ENCODE measurements at regions not wholly inside any gene's neighbourhood (a gene's known extent, or its start where the extent isn't known, plus 50 kb on each side); places are given as distances from the start of the nearest gene placed in this dataset.

DNA sequence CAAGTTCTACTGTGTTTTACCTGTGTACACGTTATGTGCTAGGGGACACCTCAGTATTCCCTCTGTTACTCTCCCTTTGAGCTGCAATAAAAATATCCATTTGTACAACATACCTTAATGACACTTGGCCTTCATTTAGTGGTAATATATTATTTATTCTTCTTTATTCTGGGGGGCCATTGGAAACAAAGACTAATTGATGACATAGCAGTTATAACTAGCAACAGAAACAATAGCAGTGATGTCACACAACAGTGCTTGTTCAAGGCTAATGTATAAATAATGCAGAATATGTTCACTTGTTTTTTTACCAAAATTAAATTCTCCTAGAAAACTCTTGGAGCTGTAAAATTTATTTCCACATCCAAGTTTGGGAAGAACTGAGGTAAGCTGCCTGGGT lies 92.2 kb upstream of the FAM83B start:
- no peak overlapping the region for H3K4me3 ChIP-seq (ENCODE audit: low read length)
- no peaks in the 10 kb centered on the region for H3K9me3 ChIP-seq (ENCODE audit: control insufficient read depth, insufficient read depth, low read length)
- no peaks in the 10 kb centered on the region for H4K20me1 ChIP-seq (ENCODE audit: control insufficient read depth, insufficient read depth, low read depth, low read length)

DNA sequence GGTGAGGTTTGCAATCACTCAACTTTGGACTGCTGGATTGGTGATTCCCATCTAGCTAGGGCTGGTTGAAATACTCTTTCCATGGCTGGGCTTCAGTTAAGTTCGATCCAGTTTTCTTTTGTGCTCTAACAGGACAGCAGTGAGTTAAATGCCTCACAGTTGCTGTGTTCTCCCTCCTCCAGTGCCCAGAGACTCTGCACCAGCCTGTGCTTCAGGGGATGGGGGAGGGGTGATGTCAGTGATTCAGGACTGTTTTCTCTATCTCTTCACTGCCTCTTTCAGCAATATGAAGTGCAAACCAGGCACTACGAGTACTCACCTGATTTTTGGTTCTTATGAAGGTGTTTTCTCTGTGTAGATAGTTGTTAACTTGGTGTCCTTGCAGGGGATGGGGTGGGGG lies 88.2 kb upstream of the FAM83B start:
- Histone ChIP-seq H3K36me3 (ENCODE audit: control insufficient read depth, low read length) (no peaks in the 10 kb centered on the region), H3K79me2 (ENCODE audit: control insufficient read depth, low read length) (no peaks in the 10 kb centered on the region), H3K9me2 (replicated peaks; ENCODE audit: control insufficient read depth, low read length) (no peaks in the 10 kb centered on the region), H3K4me2 (ENCODE audit: low read length) (no peak overlapping the region), H3K4me3 (ENCODE audit: low read length) (no peak overlapping the region), H4K20me1 (ENCODE audit: control insufficient read depth, insufficient read depth, low read depth, low read length) (no peaks in the 10 kb centered on the region), H3K27ac (ENCODE audit: low read depth, low read length) (no peak overlapping the region), H3K4me1 (ENCODE audit: control insufficient read depth, low read length) (no peaks in the 10 kb centered on the region), H3K27me3 (ENCODE audit: control insufficient read depth, low read length) (no peaks in the 10 kb centered on the region), H3F3A (ENCODE audit: control insufficient read depth, insufficient read depth) (no peaks in the 10 kb centered on the region), H3K9me3 (ENCODE audit: control insufficient read depth, insufficient read depth, low read length) (no peaks in the 10 kb centered on the region)
- TF ChIP-seq, protein P1, sequence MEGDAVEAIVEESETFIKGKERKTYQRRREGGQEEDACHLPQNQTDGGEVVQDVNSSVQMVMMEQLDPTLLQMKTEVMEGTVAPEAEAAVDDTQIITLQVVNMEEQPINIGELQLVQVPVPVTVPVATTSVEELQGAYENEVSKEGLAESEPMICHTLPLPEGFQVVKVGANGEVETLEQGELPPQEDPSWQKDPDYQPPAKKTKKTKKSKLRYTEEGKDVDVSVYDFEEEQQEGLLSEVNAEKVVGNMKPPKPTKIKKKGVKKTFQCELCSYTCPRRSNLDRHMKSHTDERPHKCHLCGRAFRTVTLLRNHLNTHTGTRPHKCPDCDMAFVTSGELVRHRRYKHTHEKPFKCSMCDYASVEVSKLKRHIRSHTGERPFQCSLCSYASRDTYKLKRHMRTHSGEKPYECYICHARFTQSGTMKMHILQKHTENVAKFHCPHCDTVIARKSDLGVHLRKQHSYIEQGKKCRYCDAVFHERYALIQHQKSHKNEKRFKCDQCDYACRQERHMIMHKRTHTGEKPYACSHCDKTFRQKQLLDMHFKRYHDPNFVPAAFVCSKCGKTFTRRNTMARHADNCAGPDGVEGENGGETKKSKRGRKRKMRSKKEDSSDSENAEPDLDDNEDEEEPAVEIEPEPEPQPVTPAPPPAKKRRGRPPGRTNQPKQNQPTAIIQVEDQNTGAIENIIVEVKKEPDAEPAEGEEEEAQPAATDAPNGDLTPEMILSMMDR (IDR thresholded peaks at IDR 0.05; ENCODE audit: low read depth, low read length, poor library complexity, severe bottlenecking), result no peak
- TF ChIP-seq EZH2phosphoT487 (IDR thresholded peaks at IDR 0.05; ENCODE audit: borderline replicate concordance, low read length), result no peak

More for the DNA sequence above, 92.2 kb upstream of the FAM83B start:
- Histone ChIP-seq H3F3A (ENCODE audit: control insufficient read depth, insufficient read depth) (no peaks in the 10 kb centered on the region), H3K27ac (ENCODE audit: low read depth, low read length) (no peak overlapping the region), H3K36me3 (ENCODE audit: control insufficient read depth, low read length) (no peaks in the 10 kb centered on the region), H3K27me3 (ENCODE audit: control insufficient read depth, low read length) (no peaks in the 10 kb centered on the region), H3K4me2 (ENCODE audit: low read length) (no peak overlapping the region), H3K9me2 (replicated peaks; ENCODE audit: control insufficient read depth, low read length) (no peaks in the 10 kb centered on the region), H3K79me2 (ENCODE audit: control insufficient read depth, low read length) (no peaks in the 10 kb centered on the region), H3K4me1 (ENCODE audit: control insufficient read depth, low read length) (no peaks in the 10 kb centered on the region)
- TF ChIP-seq, protein P1 (IDR thresholded peaks at IDR 0.05; ENCODE audit: low read depth, low read length, poor library complexity, severe bottlenecking), result no peak
- no peak for TF ChIP-seq EZH2phosphoT487 (IDR thresholded peaks at IDR 0.05; ENCODE audit: borderline replicate concordance, low read length)

GRCh38 chr6:54768494-54768893 lies 78.1 kb upstream of the FAM83B start:
- H3K9me2 ChIP-seq (replicated peaks; ENCODE audit: control insufficient read depth, low read length), result no peaks in the 10 kb centered on the region
- H3K36me3 ChIP-seq (ENCODE audit: control insufficient read depth, low read length), result no peaks in the 10 kb centered on the region
- TF ChIP-seq EZH2phosphoT487 (IDR thresholded peaks at IDR 0.05; ENCODE audit: borderline replicate concordance, low read length), result no peak
- TF ChIP-seq, protein P1 (IDR thresholded peaks at IDR 0.05; ENCODE audit: low read depth, low read length, poor library complexity, severe bottlenecking), result no peak
- no peaks in the 10 kb centered on the region for H3K27me3 ChIP-seq (ENCODE audit: control insufficient read depth, low read length)
- no peak overlapping the region for H3K4me2 ChIP-seq (ENCODE audit: low read length)
- H3K4me3 ChIP-seq (ENCODE audit: low read length), result no peak overlapping the region
- H4K20me1 ChIP-seq (ENCODE audit: control insufficient read depth, insufficient read depth, low read depth, low read length), result no peaks in the 10 kb centered on the region
- no peaks in the 10 kb centered on the region for H3K4me1 ChIP-seq (ENCODE audit: control insufficient read depth, low read length)
- H3F3A ChIP-seq (ENCODE audit: control insufficient read depth, insufficient read depth), result no peaks in the 10 kb centered on the region
- no peaks in the 10 kb centered on the region for H3K79me2 ChIP-seq (ENCODE audit: control insufficient read depth, low read length)
- no peak overlapping the region for H3K27ac ChIP-seq (ENCODE audit: low read depth, low read length)
- no peaks in the 10 kb centered on the region for H3K9me3 ChIP-seq (ENCODE audit: control insufficient read depth, insufficient read depth, low read length)

GRCh38 chr6:54770328-54770727 lies 76.2 kb upstream of the FAM83B start:
- no peaks in the 10 kb centered on the region for H3K4me1 ChIP-seq (ENCODE audit: control insufficient read depth, low read length)
- no peaks in the 10 kb centered on the region for H3K9me2 ChIP-seq (replicated peaks; ENCODE audit: control insufficient read depth, low read length)
- no peak overlapping the region for H3K27ac ChIP-seq (ENCODE audit: low read depth, low read length)
- H3K79me2 ChIP-seq (ENCODE audit: control insufficient read depth, low read length), result no peaks in the 10 kb centered on the region
- no peaks in the 10 kb centered on the region for H3K36me3 ChIP-seq (ENCODE audit: control insufficient read depth, low read length)
- H3K27me3 ChIP-seq (ENCODE audit: control insufficient read depth, low read length), result no peaks in the 10 kb centered on the region
- H3F3A ChIP-seq (ENCODE audit: control insufficient read depth, insufficient read depth), result no peaks in the 10 kb centered on the region
- no peaks in the 10 kb centered on the region for H4K20me1 ChIP-seq (ENCODE audit: control insufficient read depth, insufficient read depth, low read depth, low read length)
- no peak overlapping the region for H3K4me2 ChIP-seq (ENCODE audit: low read length)
- H3K4me3 ChIP-seq (ENCODE audit: low read length), result no peak overlapping the region
- no peak for TF ChIP-seq EZH2phosphoT487 (IDR thresholded peaks at IDR 0.05; ENCODE audit: borderline replicate concordance, low read length)
- TF ChIP-seq, protein P1 (IDR thresholded peaks at IDR 0.05; ENCODE audit: low read depth, low read length, poor library complexity, severe bottlenecking), result no peak
- no peaks in the 10 kb centered on the region for H3K9me3 ChIP-seq (ENCODE audit: control insufficient read depth, insufficient read depth, low read length)

Measured in DOHH2 (cell line).